Erythroblast (primary cell): ENCODE measurements at regions not wholly inside any gene's neighbourhood (a gene's known extent, or its start where the extent isn't known, plus 50 kb on each side); places are given as distances from the start of the nearest gene placed in this dataset.

ENCODE experiments used
- DNase-seq, 2 experiments: peaks; one replicate each; lab custom pipeline; 2025; lab: John Stamatoyannopoulos, UW
- GATA1 ChIP-seq: IDR thresholded peaks from 2 replicates; pipeline ENCODE4 v1.6.1; 2011; ENCODE audit warnings: low read depth, mild to moderate bottlenecking, control low read depth, low read length, moderate library complexity
- POLR2A ChIP-seq: IDR thresholded peaks from 2 replicates; pipeline ENCODE4 v1.6.1; 2011; ENCODE audit warnings: mild to moderate bottlenecking, low read length

DNA sequence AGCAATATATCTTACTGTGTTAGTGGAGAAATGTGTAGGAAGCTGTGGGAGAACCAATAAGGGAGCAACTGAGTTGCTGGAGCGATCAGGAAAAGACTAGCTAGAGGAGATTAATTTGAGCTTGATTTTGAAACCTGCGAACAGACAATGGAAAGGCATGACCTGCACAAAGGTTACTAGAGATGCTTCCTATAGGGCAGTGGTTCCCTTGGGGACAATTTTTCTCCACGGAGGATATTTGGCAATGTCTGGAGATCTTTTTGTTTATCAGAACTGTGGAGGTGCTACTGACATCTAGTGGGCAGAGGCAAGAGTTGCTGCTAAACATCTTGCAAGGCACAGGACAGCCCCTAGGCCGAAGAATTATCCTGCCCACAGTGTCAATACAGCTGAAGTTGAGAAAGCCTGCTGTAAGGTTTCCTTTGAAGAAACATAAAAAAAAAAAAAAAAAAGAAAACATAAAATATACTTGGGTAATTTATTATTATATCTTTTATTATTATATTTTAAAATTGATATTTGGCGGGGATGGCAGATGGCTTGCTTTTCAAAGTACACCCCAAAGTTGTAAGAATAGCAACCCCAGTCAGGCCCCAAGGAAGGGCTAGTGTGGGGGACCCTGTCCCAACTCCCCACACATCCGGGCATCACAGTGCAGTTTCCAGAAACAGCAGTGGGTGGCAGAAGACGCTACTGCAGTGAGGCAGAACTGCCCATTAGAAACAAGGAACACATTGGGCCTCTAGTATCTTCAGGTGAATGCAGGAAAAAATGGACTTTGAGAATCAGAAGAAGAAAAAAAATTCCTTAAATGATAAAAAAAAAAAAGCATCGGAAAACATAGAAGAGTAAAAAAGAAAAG, 481.6 kb downstream of the SH2D4B start:
- TF ChIP-seq GATA1 (no peak), POLR2A (no peak)
- DNase-seq = peak; percentile 25 to 49

- TF ChIP-seq POLR2A = no peak
- no peak for TF ChIP-seq GATA1
- no peak for DNase-seq
Measured at GRCh38 chr10:81021428-81022129, 483.9 kb downstream of the SH2D4B start.

GRCh38 chr10:81026591-81026990, 488.9 kb downstream of the SH2D4B start:
- DNase-seq = no peak
- TF ChIP-seq GATA1 (no peak), POLR2A (no peak)

DNA sequence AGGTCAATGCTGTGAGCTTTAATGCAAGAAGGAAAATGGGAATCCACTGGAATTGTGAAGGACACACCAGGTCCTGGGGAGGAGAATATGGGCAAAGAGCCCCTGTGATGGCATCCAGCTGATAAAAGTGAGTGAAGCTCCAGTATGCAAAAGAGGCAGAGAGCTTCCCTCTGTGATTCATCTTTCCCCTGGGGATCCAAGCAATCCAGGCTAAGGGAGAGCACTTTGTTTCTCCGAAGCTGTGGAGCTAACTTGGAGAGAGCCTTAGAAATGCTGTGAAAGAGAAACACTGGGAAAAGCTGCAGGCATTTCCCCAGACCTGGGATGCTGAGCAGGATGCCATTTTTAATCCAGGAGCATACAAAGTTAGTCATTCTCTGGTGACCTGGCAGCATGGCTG, 489.5 kb downstream of the SH2D4B start:
- no peak for TF ChIP-seq GATA1
- TF ChIP-seq POLR2A = no peak
- no peak for DNase-seq

DNA sequence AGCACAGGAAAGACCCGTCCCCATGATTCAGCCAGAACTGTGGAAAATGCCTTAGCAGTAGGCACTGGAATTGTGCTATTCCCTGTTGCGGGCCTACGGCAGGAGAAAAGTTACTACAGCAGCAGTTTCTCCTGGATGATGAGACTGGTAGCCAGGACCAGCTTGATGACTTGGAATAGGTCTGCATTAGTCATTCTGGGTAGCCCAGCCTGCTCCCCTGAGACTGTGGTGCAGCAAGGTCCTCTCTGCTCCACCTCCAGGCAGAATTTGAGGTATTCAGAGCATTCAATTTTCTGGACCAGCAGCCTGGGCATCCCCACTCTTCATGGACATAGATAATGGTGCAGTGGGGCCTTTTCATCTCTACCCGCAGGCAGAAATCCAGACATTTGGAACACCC, 490.0 kb downstream of the SH2D4B start:
- TF ChIP-seq GATA1 (no peak), POLR2A (no peak)
- no peak for DNase-seq

GRCh38 chr10:81031774-81032173, 494.1 kb downstream of the SH2D4B start:
- no peak for TF ChIP-seq GATA1
- no peak for TF ChIP-seq POLR2A
- DNase-seq = no peak

GRCh38 chr10:81034383-81034782, 496.7 kb downstream of the SH2D4B start:
- no peak for DNase-seq
- no peak for TF ChIP-seq GATA1
- no peak for TF ChIP-seq POLR2A

GRCh38 chr10:81036257-81036656, 498.6 kb downstream of the SH2D4B start:
- DNase-seq = no peak
- TF ChIP-seq GATA1 (no peak), POLR2A (no peak)

DNA sequence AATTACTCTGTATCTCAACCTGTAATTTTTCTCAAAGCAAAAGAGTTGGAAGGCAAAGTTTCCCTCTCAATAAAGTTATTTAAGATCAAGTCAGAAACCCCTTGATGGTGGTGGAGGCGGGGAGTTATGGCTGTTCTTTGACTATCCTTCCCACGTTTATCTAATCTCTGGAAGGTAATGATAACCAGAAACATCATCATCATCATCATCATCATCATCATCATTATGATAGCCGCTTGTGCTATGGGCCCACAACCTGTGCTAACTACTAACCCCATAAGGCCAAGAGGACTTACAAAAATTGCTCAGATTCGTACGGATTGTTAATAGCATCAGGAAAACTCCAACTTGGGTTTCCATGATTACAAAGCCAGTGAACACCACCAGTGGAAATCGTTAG, 502.3 kb downstream of the SH2D4B start:
- no peak for DNase-seq
- TF ChIP-seq GATA1 = no peak
- TF ChIP-seq POLR2A = no peak

DNA sequence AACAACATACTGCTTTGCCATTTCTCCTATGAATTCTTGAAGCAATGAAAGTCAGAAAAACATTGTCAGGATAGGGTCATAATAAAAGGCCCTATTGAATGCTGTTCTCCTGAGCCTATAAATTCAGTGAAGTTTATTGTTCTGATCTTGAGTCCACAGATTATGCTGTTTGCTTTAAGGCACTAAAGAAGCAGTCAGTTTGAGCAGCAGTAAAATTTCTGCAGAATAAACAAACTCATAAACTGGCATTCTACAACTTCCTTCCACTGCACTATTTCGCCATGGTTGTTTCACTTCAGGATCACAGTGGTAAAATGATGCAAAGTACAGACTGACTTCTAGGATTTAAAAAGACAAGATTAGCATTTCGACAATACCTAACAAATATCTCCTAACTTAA, 503.2 kb downstream of the SH2D4B start:
- no peak for TF ChIP-seq POLR2A
- no peak for TF ChIP-seq GATA1

DNA sequence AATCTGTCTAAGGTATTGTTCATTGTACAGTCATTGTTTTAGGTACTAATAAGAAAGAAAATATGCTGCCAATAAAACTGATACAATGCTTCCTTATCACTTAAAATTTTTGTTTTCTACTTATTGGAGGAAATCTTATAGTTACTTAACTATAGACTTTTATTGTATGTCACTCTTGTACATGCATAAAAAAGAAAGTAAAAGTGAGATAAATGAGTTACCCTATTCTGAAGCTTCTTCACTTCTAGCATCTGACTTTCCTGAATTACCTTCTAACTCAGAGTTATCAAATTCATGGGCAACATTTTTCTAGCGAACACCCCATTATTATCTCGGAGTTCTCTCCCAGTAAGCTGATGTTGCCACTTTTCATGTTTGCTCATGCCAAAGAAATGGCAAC, 504.9 kb downstream of the SH2D4B start:
- DNase-seq = no peak
- TF ChIP-seq POLR2A (no peak), GATA1 (no peak)

More for the DNA sequence above, 503.2 kb downstream of the SH2D4B start:
- DNase-seq = no peak

DNA sequence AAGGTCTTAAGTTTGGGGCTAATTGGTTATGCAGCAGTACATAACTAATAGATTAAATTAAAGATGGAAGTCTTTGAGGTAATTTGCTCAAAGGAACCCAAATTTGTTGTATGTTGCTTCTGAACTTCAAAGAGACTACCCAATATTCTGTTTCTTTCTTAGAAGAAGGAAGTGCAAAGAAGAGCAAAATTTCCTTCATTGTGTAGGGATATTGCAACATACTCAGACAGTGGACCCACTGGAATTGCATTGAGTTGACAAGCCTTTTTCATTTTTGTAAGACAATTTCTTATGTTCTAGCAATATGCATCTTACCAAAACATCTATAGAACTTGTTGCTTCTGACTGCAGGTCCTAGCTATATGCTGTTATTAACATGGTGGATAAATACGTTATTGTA, 527.8 kb downstream of the SH2D4B start:
- no peak for DNase-seq
- TF ChIP-seq POLR2A (no peak), GATA1 (no peak)

GRCh38 chr10:81068460-81068859, 530.8 kb downstream of the SH2D4B start:
- no peak for TF ChIP-seq POLR2A
- TF ChIP-seq GATA1 = no peak
- no peak for DNase-seq

- no peak for TF ChIP-seq GATA1
- TF ChIP-seq POLR2A = no peak
- DNase-seq = no peak
Measured at GRCh38 chr10:81071087-81071796, 533.5 kb downstream of the SH2D4B start.
